VCaP (cell line): ENCODE measurements at regions not wholly inside any gene's neighbourhood (a gene's known extent, or its start where the extent isn't known, plus 50 kb on each side); places are given as distances from the start of the nearest gene placed in this dataset.

Experiments used
- H3K27ac ChIP-seq: fragments of 450-650 bp; 2 replicates; pipeline ENCODE4 v1.5.1; 2017
- TF ChIP-seq, protein P1 (sequence below): fragments of 450-650 bp; conservative IDR thresholded peaks from 2 replicates; pipeline ENCODE4 v1.5.1; 2017; ENCODE audit warnings: mild to moderate bottlenecking, moderate library complexity

DNA sequence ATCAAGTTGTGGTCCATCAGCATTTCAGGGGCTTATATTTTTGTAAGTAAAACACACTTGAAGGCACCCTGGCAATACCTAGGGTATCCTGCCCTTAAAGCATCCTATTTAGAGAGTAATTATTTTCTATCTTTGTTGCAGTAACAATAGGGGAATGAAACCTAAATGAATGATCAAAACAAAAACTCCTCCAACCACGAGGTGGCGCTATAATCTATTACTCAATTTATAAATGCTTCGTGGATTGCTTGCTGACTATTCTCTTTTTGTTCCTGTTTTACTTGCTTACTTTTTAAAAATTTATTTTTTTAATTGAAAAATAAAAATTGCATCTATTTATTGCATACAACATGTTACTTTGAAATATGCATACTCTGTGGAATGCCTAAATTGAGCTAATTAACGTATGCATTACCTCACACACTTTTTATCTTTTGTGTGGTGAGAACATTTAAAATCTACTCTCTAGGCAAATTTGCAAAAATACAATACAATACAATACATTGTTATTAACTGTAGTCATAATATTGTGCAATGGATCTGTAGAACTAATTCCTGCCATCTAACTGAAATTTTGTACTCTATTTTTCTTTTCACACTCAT, 147.7 kb upstream of the BMPER start:
- H3K27ac ChIP-seq: no peak overlapping the region
- TF ChIP-seq, protein P1, sequence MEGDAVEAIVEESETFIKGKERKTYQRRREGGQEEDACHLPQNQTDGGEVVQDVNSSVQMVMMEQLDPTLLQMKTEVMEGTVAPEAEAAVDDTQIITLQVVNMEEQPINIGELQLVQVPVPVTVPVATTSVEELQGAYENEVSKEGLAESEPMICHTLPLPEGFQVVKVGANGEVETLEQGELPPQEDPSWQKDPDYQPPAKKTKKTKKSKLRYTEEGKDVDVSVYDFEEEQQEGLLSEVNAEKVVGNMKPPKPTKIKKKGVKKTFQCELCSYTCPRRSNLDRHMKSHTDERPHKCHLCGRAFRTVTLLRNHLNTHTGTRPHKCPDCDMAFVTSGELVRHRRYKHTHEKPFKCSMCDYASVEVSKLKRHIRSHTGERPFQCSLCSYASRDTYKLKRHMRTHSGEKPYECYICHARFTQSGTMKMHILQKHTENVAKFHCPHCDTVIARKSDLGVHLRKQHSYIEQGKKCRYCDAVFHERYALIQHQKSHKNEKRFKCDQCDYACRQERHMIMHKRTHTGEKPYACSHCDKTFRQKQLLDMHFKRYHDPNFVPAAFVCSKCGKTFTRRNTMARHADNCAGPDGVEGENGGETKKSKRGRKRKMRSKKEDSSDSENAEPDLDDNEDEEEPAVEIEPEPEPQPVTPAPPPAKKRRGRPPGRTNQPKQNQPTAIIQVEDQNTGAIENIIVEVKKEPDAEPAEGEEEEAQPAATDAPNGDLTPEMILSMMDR: peak; percentile 72

GRCh38 chr7:33760146-33760545, 145.2 kb upstream of the BMPER start:
- TF ChIP-seq, protein P1: no peak

GRCh38 chr7:33760834-33761233, 144.5 kb upstream of the BMPER start:
- TF ChIP-seq, protein P1: no peak
- H3K27ac ChIP-seq: no peak overlapping the region

More at GRCh38 chr7:33760146-33760545, 145.2 kb upstream of the BMPER start:
- H3K27ac ChIP-seq: no peak overlapping the region

- TF ChIP-seq, protein P1: no peak
- H3K27ac ChIP-seq: no peak overlapping the region
Measured at GRCh38 chr7:33761449-33762080, 143.8 kb upstream of the BMPER start.

DNA sequence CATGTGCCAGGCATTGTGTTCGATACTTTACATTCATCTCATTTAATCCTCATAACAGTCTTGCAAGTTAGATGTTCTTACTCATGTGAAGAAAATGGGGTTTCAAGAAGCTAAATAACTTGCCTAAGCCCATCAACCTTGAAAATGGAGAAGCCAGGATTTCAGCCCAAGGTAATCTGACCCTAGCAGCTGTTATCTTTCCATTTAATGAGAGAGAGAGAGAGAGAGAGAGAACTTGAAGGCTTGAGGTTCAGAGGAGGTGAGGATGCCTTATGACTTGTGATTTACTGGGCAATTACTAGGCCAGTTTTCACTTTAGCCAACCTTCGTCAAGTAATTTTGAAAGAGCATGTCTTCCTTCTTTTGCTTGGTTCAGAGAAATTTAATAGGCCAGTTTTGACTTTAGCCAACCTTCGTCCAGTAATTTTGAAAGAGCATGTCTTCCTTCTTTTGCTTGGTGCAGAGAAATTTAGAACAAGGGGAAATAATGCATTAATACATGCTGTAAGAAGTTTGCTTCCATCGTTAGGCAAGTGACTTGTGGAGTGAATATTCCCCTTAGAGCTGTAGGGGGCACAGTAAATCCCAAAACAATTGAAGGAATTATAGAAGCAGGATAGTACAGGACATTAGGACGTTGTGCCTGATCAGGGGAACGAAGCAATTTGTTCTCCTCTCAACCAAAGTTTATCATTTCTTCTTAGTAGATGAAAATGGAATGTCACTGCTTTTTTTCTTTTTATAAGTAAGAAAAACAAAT, 143.0 kb upstream of the BMPER start:
- no peak overlapping the region for H3K27ac ChIP-seq
- TF ChIP-seq, protein P1: no peak

- H3K27ac ChIP-seq: no peak overlapping the region
- TF ChIP-seq, protein P1: no peak
Measured at GRCh38 chr7:33762911-33763306, 142.4 kb upstream of the BMPER start.

- no peak overlapping the region for H3K27ac ChIP-seq
- TF ChIP-seq, protein P1: no peak
Measured at GRCh38 chr7:33764752-33765451, 140.4 kb upstream of the BMPER start.
